GM06990 (cell line): ENCODE measurements at regions not wholly inside any gene's neighbourhood (a gene's known extent, or its start where the extent isn't known, plus 50 kb on each side); places are given as distances from the start of the nearest gene placed in this dataset.

Experiments
- DNase-seq: peaks from one replicate; pipeline ENCODE4 v3.0.0-alpha.2; 2011; ENCODE audit not compliant: insufficient read length; ENCODE audit errors: extremely low read depth
- H3K27me3 ChIP-seq: replicated peaks from 2 replicates; pipeline ENCODE4 v1.6.0; 2011; ENCODE audit warnings: low read length; ENCODE audit not compliant: control insufficient read depth, insufficient read depth
- H3K36me3 ChIP-seq: 2 replicates; pipeline ENCODE4 v1.5.1; 2011; ENCODE audit warnings: low read length; ENCODE audit not compliant: control insufficient read depth, insufficient read depth
- H3K4me3 ChIP-seq: replicated peaks from 2 replicates; pipeline ENCODE4 v1.5.1; 2011; ENCODE audit warnings: low read depth, mild to moderate bottlenecking, control low read depth, low read length
- CTCF ChIP-seq: IDR thresholded peaks from 2 replicates; pipeline ENCODE4 v1.5.1; 2011; ENCODE audit warnings: low read length, control low read depth, mild to moderate bottlenecking, inconsistent platforms; ENCODE audit not compliant: insufficient read depth, poor library complexity, severe bottlenecking

GRCh38 chr11:86152006-86152862 is 83.3 kb upstream of the PICALM start:
- no peak for DNase-seq
- Histone ChIP-seq H3K36me3 (no peaks in the 10 kb centered on the region), H3K27me3 (no peaks in the 10 kb centered on the region), H3K4me3 (no peak overlapping the region)
- TF ChIP-seq CTCF: no peak

GRCh38 chr11:86151174-86152005 is 82.5 kb upstream of the PICALM start:
- Histone ChIP-seq H3K36me3 (no peaks in the 10 kb centered on the region), H3K4me3 (no peak overlapping the region), H3K27me3 (no peaks in the 10 kb centered on the region)
- TF ChIP-seq CTCF: no peak
- peak; percentile 13 for DNase-seq

GRCh38 chr11:86150847-86151173 is 81.9 kb upstream of the PICALM start:
- Histone ChIP-seq H3K27me3 (no peaks in the 10 kb centered on the region), H3K4me3 (no peak overlapping the region), H3K36me3 (no peaks in the 10 kb centered on the region)
- TF ChIP-seq CTCF: no peak
- DNase-seq: no peak

DNA sequence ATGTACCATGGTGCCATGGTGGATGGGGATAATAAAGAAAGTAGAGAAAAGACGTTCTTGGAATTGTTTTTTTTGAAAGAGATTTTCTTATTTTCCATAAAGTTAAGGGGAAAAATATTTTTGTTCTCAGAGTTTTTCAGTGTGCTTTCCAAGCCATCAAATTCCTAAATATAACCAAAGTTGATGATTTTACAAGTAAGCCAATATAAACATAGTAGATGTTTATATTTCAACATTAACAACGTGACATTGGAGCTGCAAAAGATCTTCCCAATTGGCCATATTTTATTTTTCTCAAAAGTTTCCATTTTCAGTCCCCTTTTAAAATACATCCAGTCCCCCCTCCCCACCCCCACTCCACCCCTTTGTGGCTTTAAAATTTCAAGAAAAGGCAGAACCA is 80.9 kb upstream of the PICALM start:
- TF ChIP-seq CTCF: no peak
- H3K4me3 ChIP-seq: no peak overlapping the region

DNA sequence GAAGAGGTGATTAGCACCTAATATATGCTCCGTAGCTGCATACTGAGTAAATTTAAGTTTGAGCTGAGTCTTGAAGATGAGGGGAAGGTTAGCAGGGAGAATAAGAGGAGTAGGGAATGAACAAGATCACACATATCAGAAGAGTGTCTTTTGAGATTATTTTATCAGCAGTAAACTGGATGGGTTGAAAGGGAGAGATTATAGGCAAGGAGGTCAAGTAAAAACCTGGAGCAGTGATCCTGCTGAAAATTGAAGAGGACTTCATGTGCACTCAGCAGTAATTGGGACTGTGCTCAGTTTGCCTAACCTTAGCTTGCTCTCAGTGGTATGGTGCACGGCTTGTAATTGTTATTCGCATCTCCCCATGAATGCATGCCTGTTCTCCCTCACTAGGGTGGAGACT is 79.5 kb upstream of the PICALM start:
- H3K36me3 ChIP-seq: no peaks in the 10 kb centered on the region
- H3K4me3 ChIP-seq: no peak overlapping the region
- H3K27me3 ChIP-seq: no peaks in the 10 kb centered on the region
- no peak for TF ChIP-seq CTCF
- DNase-seq: no peak

More for the DNA sequence above, 80.9 kb upstream of the PICALM start:
- no peak for DNase-seq
- Histone ChIP-seq H3K36me3 (no peaks in the 10 kb centered on the region), H3K27me3 (no peaks in the 10 kb centered on the region)
